A673 (cell line): ENCODE measurements at regions not wholly inside any gene's neighbourhood (a gene's known extent, or its start where the extent isn't known, plus 50 kb on each side); places are given as distances from the start of the nearest gene placed in this dataset.

Experiments used
- BruUV-seq: library from RNA; stranded (reverse); fragments of 400-500 nt; replicated peaks from 2 replicates; lab custom pipeline; 2021; lab: Mats Ljungman, UMichigan
- CTCF ChIA-PET: fragments of 300-600 bp; sonication (Branson Sonifier 250); formaldehyde crosslinking; loops from one replicate; lab custom pipeline; 2022; ENCODE audit warnings: antibody characterized with exemption; lab: Charles Lee
- POLR2A ChIA-PET: fragments of 300-600 bp; sonication (Branson Sonifier 250); formaldehyde crosslinking; loops from one replicate; lab custom pipeline; 2022; ENCODE audit warnings: antibody characterized with exemption; ENCODE audit not compliant: low non-redundant PET; lab: Charles Lee
- DNase-seq: peaks from one replicate; pipeline ENCODE4 v3.0.0-alpha.2; 2015; ENCODE audit warnings: low spot score
- H3K27ac ChIP-seq: fragments of 200-600 bp; sonication (generic); 2 replicates; pipeline ENCODE4 v1.5.1; 2016; ENCODE audit warnings: mixed run types, low read depth, mild to moderate bottlenecking, mixed read lengths, antibody characterized with exemption, low read length; ENCODE audit not compliant: poor library complexity, severe bottlenecking
- H3K27me3 ChIP-seq: fragments of 200-600 bp; sonication (generic); replicated peaks from 2 replicates; pipeline ENCODE4 v1.6.1; 2017; ENCODE audit warnings: mixed run types, low read depth, mild to moderate bottlenecking, mixed read lengths, antibody characterized with exemption, low read length; ENCODE audit not compliant: insufficient read depth, poor library complexity
- H3K36me3 ChIP-seq: fragments of 200-600 bp; sonication (generic); 2 replicates; pipeline ENCODE4 v1.6.1; 2016; ENCODE audit warnings: mixed run types, mild to moderate bottlenecking, mixed read lengths, antibody characterized with exemption, low read length; ENCODE audit not compliant: insufficient read depth, poor library complexity, severe bottlenecking
- H3K4me1 ChIP-seq: fragments of 200-600 bp; sonication (generic); 2 replicates; pipeline ENCODE4 v1.6.1; 2017; ENCODE audit warnings: mixed run types, mild to moderate bottlenecking, mixed read lengths, antibody characterized with exemption, low read length; ENCODE audit not compliant: insufficient read depth, poor library complexity, severe bottlenecking
- H3K4me3 ChIP-seq: fragments of 200-600 bp; sonication (generic); 2 replicates; pipeline ENCODE4 v1.5.1; 2016; ENCODE audit warnings: low read depth, mixed run types, mild to moderate bottlenecking, mixed read lengths, low read length; ENCODE audit not compliant: poor library complexity, severe bottlenecking
- H3K9me3 ChIP-seq: fragments of 200-600 bp; sonication (generic); 2 replicates; pipeline ENCODE4 v1.6.1; 2016; ENCODE audit warnings: mixed run types, low read depth, mild to moderate bottlenecking, mixed read lengths, antibody characterized with exemption, low read length; ENCODE audit not compliant: poor library complexity, severe bottlenecking
- EZH2 ChIP-seq: fragments of 200-600 bp; sonication (generic); IDR thresholded peaks from 2 replicates; pipeline ENCODE4 v1.6.1; 2017; ENCODE audit warnings: borderline replicate concordance, low read depth, mild to moderate bottlenecking, mixed read lengths, antibody characterized with exemption, low read length; ENCODE audit not compliant: poor library complexity, severe bottlenecking
- intact Hi-C: fragments of 100-400 bp; cut with micrococcal nuclease; formaldehyde crosslinking; loops from one replicate; pipeline ENCODE4 v1.10.0; 2022; ENCODE audit not compliant: unreplicated experiment
- TF ChIP-seq, protein P1 (sequence below): fragments of 300-800, 200-600 bp; sonication (generic); conservative IDR thresholded peaks from 2 replicates; pipeline ENCODE4 v1.5.1; 2017; ENCODE audit warnings: low read depth, mild to moderate bottlenecking, antibody characterized with exemption, low read length, moderate library complexity, mixed read lengths

DNA sequence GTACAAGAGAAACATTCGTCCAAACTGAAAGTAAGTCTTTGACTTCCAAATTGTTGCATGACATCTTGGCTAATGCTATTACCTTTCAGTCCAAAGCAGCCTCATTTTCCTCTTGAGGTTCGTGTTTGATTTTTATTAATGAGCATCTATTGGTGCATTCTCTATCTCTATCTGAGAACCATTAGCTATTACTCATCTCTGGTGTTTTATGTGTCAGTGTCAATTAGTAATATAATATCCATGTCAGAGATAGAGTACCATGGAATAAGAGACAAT, 388.1 kb upstream of the GOT2 start:
- Histone ChIP-seq H3K27ac (no peak overlapping the region), H3K27me3 (no peaks in the 10 kb centered on the region), H3K4me3 (no peak overlapping the region), H3K36me3 (no peaks in the 10 kb centered on the region), H3K4me1 (no peaks in the 10 kb centered on the region), H3K9me3 (no peaks in the 10 kb centered on the region)
- intact Hi-C loops, result no loop called here
- POLR2A ChIA-PET, result no interaction called here
- no peak for TF ChIP-seq EZH2
- TF ChIP-seq, protein P1, sequence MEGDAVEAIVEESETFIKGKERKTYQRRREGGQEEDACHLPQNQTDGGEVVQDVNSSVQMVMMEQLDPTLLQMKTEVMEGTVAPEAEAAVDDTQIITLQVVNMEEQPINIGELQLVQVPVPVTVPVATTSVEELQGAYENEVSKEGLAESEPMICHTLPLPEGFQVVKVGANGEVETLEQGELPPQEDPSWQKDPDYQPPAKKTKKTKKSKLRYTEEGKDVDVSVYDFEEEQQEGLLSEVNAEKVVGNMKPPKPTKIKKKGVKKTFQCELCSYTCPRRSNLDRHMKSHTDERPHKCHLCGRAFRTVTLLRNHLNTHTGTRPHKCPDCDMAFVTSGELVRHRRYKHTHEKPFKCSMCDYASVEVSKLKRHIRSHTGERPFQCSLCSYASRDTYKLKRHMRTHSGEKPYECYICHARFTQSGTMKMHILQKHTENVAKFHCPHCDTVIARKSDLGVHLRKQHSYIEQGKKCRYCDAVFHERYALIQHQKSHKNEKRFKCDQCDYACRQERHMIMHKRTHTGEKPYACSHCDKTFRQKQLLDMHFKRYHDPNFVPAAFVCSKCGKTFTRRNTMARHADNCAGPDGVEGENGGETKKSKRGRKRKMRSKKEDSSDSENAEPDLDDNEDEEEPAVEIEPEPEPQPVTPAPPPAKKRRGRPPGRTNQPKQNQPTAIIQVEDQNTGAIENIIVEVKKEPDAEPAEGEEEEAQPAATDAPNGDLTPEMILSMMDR, result no peak
- CTCF ChIA-PET, result no interaction called here
- no TSS peak for BruUV-seq
- no peak for DNase-seq

DNA sequence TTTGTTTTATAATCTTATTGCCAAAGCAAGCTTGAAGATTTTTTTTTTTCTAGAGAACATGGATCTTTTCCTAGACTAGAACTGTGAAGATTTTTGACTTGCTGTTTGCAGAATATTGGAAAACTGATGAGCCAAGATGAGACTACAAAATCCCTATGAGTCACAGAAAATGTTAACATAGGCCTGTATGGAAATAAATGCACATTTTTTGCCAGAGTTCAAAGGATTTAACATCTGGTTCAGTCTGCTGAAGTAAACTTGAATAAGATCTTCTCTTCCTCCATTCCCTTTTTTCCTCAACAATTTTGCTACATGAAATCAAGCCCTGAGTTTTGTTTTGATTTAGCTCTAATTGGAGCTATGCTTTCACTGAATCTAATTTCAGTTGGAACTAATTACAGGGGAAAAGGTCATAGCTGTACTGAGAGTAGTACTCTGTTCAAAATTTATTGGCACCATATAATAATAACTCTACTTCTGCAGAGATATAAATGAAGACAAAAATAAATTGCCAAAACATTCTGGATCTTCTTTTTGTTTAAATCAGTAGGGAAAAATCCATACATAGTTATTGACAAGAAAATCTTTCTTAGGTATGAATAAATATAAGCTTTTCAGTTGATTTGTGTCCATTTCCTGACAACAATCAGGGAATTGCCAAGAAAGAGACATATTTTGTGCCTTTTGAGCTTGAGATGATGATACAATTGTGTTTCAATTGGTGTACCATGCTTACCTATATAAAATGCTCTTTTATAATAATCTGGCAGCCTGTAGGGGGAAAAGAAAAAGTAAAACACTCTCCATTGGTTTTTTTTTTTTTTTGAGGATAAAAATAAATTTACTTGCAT, 387.5 kb upstream of the GOT2 start:
- ChIA-PET POLR2A (no interaction called here), CTCF (no interaction called here)
- no peak for TF ChIP-seq EZH2
- TF ChIP-seq, protein P1, result no peak
- Histone ChIP-seq H3K27ac (no peak overlapping the region), H3K4me3 (no peak overlapping the region), H3K36me3 (no peaks in the 10 kb centered on the region), H3K9me3 (no peaks in the 10 kb centered on the region), H3K4me1 (no peaks in the 10 kb centered on the region), H3K27me3 (no peaks in the 10 kb centered on the region)
- intact Hi-C loops, result no loop called here
- BruUV-seq, result no TSS peak
- no peak for DNase-seq

DNA sequence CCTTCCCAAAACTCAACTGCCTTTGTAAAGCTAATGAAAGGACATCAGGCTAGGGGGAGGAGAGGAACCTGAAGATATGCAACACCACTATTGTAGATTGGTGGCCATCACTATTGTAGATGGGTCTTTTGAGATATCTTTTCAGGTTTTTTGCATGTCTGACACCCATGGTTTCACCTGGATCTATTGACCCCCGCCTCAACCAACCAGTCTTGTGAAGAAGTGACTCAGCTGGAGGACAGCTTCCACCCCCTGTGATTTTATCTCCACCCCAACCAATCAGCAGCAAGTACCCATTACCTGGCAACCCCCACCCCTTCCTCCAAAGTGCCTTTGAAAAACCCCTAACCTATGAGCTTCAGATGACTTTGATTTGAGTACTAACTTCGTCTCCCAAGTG, 382.6 kb upstream of the GOT2 start:
- Histone ChIP-seq H3K4me3 (no peak overlapping the region), H3K4me1 (no peaks in the 10 kb centered on the region), H3K36me3 (no peaks in the 10 kb centered on the region), H3K9me3 (no peaks in the 10 kb centered on the region), H3K27ac (no peak overlapping the region), H3K27me3 (no peaks in the 10 kb centered on the region)
- CTCF ChIA-PET, result no interaction called here
- BruUV-seq, result no TSS peak
- POLR2A ChIA-PET, result no interaction called here
- TF ChIP-seq, protein P1, result no peak
- TF ChIP-seq EZH2, result no peak
- DNase-seq, result no peak
- intact Hi-C loops, result no loop called here
